DOHH2 (cell line): ENCODE measurements at regions not wholly inside any gene's neighbourhood (a gene's known extent, or its start where the extent isn't known, plus 50 kb on each side); places are given as distances from the start of the nearest gene placed in this dataset.

ENCODE experiments used
- H3F3A ChIP-seq: fragments of 200-600 bp; sonication (generic), shearing (Covaris generic); 2 replicates; pipeline ENCODE4 v1.6.0; 2016; ENCODE audit warnings: antibody characterized with exemption, mild to moderate bottlenecking; ENCODE audit not compliant: control insufficient read depth, insufficient read depth
- H3K27ac ChIP-seq: fragments of 200-600 bp; sonication (generic); 2 replicates; pipeline ENCODE4 v1.5.1; 2014; ENCODE audit warnings: low read depth, mild to moderate bottlenecking, low read length, moderate library complexity
- H3K27me3 ChIP-seq: fragments of 200-600 bp; sonication (generic); 2 replicates; pipeline ENCODE4 v1.6.1; 2014; ENCODE audit warnings: mild to moderate bottlenecking, low read length, mixed read lengths; ENCODE audit not compliant: control insufficient read depth
- H3K36me3 ChIP-seq: fragments of 200-600 bp; sonication (generic); 2 replicates; pipeline ENCODE4 v1.6.1; 2014; ENCODE audit warnings: mild to moderate bottlenecking, low read length, moderate library complexity, mixed read lengths; ENCODE audit not compliant: control insufficient read depth
- H3K4me1 ChIP-seq: fragments of 200-600 bp; sonication (generic); 2 replicates; pipeline ENCODE4 v1.6.1; 2014; ENCODE audit warnings: mild to moderate bottlenecking, low read length, mixed read lengths; ENCODE audit not compliant: control insufficient read depth
- H3K4me2 ChIP-seq: fragments of 200-600 bp; sonication (generic); 2 replicates; pipeline ENCODE4 v1.6.0; 2014; ENCODE audit warnings: mild to moderate bottlenecking, low read length, moderate library complexity
- H3K4me3 ChIP-seq: fragments of 200-600 bp; sonication (generic); 2 replicates; pipeline ENCODE4 v1.5.1; 2014; ENCODE audit warnings: mild to moderate bottlenecking, low read length, mixed read lengths
- H3K79me2 ChIP-seq: fragments of 200-600 bp; sonication (generic); 2 replicates; pipeline ENCODE4 v1.6.1; 2014; ENCODE audit warnings: mild to moderate bottlenecking, low read length, mixed read lengths; ENCODE audit not compliant: control insufficient read depth
- H3K9me2 ChIP-seq: fragments of 200-600 bp; sonication (generic); replicated peaks from 2 replicates; pipeline ENCODE4 v1.6.1; 2014; ENCODE audit warnings: mild to moderate bottlenecking, low read length, mixed read lengths; ENCODE audit not compliant: control insufficient read depth
- H3K9me3 ChIP-seq: fragments of 200-600 bp; sonication (generic); 2 replicates; pipeline ENCODE4 v1.6.1; 2014; ENCODE audit warnings: antibody characterized with exemption, low read length, mixed read lengths; ENCODE audit not compliant: control insufficient read depth, insufficient read depth
- H4K20me1 ChIP-seq: fragments of 200-600 bp; sonication (generic); 2 replicates; pipeline ENCODE4 v1.6.0; 2014; ENCODE audit warnings: low read depth, mild to moderate bottlenecking, antibody characterized with exemption, low read length, moderate library complexity; ENCODE audit not compliant: control insufficient read depth, insufficient read depth
- EZH2phosphoT487 ChIP-seq: fragments of 200-600 bp; sonication (generic); IDR thresholded peaks from 2 replicates; pipeline ENCODE4 v1.6.1; 2017; ENCODE audit warnings: borderline replicate concordance, mild to moderate bottlenecking, antibody characterized with exemption, low read length, moderate library complexity, mixed read lengths
- TF ChIP-seq, protein P1 (sequence below): fragments of 200-600 bp; sonication (generic); IDR thresholded peaks from one replicate; pipeline ENCODE4 v1.5.1; 2014; ENCODE audit warnings: antibody characterized with exemption, mild to moderate bottlenecking, low read depth, low read length; ENCODE audit not compliant: poor library complexity, severe bottlenecking

DNA sequence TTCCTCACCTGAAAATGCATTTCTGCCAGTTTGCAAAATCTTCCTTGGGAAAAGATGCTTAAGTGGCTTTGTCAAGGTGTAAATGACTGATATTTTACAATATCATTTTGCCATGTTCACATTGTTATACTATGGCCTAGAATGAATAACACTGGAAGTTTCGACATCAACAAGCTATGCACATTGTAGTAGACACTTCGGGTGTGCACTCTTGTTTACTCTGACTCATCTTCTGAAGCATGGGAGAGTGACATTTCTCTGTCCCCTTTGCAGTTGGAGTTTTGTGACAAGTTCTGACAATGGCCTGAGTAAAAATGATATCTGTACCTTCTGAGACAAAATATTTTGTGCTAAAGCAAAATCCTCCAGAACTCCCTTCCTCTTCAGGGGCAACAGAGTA is 567.0 kb upstream of the RGMA start:
- Histone ChIP-seq H3K4me3 (no peak overlapping the region), H4K20me1 (no peaks in the 10 kb centered on the region)
- TF ChIP-seq EZH2phosphoT487 = no peak
- TF ChIP-seq, protein P1, sequence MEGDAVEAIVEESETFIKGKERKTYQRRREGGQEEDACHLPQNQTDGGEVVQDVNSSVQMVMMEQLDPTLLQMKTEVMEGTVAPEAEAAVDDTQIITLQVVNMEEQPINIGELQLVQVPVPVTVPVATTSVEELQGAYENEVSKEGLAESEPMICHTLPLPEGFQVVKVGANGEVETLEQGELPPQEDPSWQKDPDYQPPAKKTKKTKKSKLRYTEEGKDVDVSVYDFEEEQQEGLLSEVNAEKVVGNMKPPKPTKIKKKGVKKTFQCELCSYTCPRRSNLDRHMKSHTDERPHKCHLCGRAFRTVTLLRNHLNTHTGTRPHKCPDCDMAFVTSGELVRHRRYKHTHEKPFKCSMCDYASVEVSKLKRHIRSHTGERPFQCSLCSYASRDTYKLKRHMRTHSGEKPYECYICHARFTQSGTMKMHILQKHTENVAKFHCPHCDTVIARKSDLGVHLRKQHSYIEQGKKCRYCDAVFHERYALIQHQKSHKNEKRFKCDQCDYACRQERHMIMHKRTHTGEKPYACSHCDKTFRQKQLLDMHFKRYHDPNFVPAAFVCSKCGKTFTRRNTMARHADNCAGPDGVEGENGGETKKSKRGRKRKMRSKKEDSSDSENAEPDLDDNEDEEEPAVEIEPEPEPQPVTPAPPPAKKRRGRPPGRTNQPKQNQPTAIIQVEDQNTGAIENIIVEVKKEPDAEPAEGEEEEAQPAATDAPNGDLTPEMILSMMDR = no peak

DNA sequence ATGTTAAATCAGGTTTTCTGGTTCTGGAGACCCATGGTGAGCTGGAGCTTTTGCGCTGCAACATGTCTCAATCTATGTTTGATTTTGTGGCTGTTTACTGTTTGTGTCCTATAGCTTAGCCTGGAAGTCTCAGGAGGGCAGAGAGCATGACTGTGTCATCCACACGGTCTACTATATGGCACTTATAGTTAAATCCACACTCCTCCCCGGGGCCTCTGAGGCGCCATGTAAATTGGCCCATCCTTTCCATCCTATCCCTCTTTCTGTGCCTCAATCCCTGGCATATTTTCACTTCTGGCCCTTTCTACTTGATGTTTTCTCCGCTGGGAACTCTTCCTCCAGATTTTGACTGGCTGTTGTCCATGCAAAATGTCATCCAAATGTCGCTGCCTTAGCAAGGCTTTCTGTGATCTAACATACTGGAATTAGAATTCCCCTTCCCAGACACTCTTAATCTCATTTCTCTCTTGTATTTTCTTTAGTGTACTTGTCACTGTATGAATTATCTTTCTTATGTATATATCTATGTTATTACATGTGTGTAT is 560.8 kb upstream of the RGMA start:
- H3K9me2 ChIP-seq = no peaks in the 10 kb centered on the region
- no peak for TF ChIP-seq EZH2phosphoT487
- TF ChIP-seq, protein P1 = no peak
- H3K79me2 ChIP-seq = no peaks in the 10 kb centered on the region
- H3K9me3 ChIP-seq = no peaks in the 10 kb centered on the region
- H3K36me3 ChIP-seq = no peaks in the 10 kb centered on the region
- H3K27ac ChIP-seq = no peak overlapping the region
- H3K4me1 ChIP-seq = no peaks in the 10 kb centered on the region
- H3K4me2 ChIP-seq = no peak overlapping the region
- H4K20me1 ChIP-seq = no peaks in the 10 kb centered on the region
- no peaks in the 10 kb centered on the region for H3K27me3 ChIP-seq
- H3K4me3 ChIP-seq = no peak overlapping the region
- H3F3A ChIP-seq = no peaks in the 10 kb centered on the region

More for the DNA sequence above, 567.0 kb upstream of the RGMA start:
- no peak overlapping the region for H3K27ac ChIP-seq
- H3K36me3 ChIP-seq = no peaks in the 10 kb centered on the region
- H3K4me1 ChIP-seq = no peaks in the 10 kb centered on the region
- H3K9me3 ChIP-seq = no peaks in the 10 kb centered on the region
- H3K27me3 ChIP-seq = no peaks in the 10 kb centered on the region
- no peaks in the 10 kb centered on the region for H3K9me2 ChIP-seq
- H3F3A ChIP-seq = no peaks in the 10 kb centered on the region
- no peaks in the 10 kb centered on the region for H3K79me2 ChIP-seq
- no peak overlapping the region for H3K4me2 ChIP-seq

DNA sequence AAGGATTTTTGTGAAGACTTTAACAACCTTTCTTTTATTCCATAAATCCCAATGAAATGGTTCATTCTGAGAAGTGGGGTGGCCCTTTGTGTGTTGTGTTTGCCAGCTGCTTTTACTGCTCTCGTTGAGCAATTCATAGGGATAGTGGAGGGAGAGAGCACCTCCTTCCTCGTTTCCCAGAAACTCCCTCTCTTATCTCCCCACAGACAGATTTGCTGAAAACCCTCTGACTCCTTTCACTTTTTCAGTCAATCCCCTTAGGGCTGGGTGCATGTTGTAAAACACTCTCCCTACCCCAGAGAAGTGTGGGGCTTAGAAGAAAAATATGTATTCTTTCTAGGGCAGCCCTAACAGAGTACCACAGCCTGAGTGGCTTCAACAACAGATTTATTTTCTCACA is 557.2 kb upstream of the RGMA start:
- Histone ChIP-seq H3K4me2 (no peak overlapping the region), H3K27ac (no peak overlapping the region), H4K20me1 (no peaks in the 10 kb centered on the region), H3K4me1 (no peaks in the 10 kb centered on the region), H3F3A (no peaks in the 10 kb centered on the region), H3K79me2 (no peaks in the 10 kb centered on the region), H3K36me3 (no peaks in the 10 kb centered on the region), H3K9me2 (no peaks in the 10 kb centered on the region), H3K4me3 (no peak overlapping the region), H3K9me3 (no peaks in the 10 kb centered on the region), H3K27me3 (no peaks in the 10 kb centered on the region)
- no peak for TF ChIP-seq EZH2phosphoT487
- TF ChIP-seq, protein P1 = no peak
